Dendritic cell treated with granulocyte-macrophage colony-stimulating factor and Interleukin-4, amounts not matched to agents 40 ng/mL and 50 ng/mL, for 4 days (primary cell): ENCODE measurements at regions not wholly inside any gene's neighbourhood (a gene's known extent, or its start where the extent isn't known, plus 50 kb on each side); places are given as distances from the start of the nearest gene placed in this dataset.

Experiments used
- H3K27ac Mint-ChIP-seq: one replicate; pipeline ENCODE4 v1.8.0; 2022; ENCODE audit warnings: mild to moderate bottlenecking, mixed read lengths
- H3K27me3 Mint-ChIP-seq: one replicate; pipeline ENCODE4 v1.8.0; 2022; ENCODE audit warnings: mild to moderate bottlenecking, mixed read lengths
- H3K36me3 Mint-ChIP-seq: one replicate; pipeline ENCODE4 v1.8.0; 2022; ENCODE audit warnings: low read depth, mixed read lengths
- H3K4me1 Mint-ChIP-seq: one replicate; pipeline ENCODE4 v1.8.0; 2022; ENCODE audit warnings: low read depth, mixed read lengths
- H3K4me3 Mint-ChIP-seq: one replicate; pipeline ENCODE4 v1.8.0; 2022; ENCODE audit warnings: mild to moderate bottlenecking, moderate library complexity, mixed read lengths
- H3K9me3 Mint-ChIP-seq: one replicate; pipeline ENCODE4 v1.8.0; 2022; ENCODE audit warnings: mixed read lengths
- intact Hi-C: fragments of 100-400 bp; cut with micrococcal nuclease; formaldehyde crosslinking; loops from one replicate; pipeline ENCODE4 v1.15.0; 2022

DNA sequence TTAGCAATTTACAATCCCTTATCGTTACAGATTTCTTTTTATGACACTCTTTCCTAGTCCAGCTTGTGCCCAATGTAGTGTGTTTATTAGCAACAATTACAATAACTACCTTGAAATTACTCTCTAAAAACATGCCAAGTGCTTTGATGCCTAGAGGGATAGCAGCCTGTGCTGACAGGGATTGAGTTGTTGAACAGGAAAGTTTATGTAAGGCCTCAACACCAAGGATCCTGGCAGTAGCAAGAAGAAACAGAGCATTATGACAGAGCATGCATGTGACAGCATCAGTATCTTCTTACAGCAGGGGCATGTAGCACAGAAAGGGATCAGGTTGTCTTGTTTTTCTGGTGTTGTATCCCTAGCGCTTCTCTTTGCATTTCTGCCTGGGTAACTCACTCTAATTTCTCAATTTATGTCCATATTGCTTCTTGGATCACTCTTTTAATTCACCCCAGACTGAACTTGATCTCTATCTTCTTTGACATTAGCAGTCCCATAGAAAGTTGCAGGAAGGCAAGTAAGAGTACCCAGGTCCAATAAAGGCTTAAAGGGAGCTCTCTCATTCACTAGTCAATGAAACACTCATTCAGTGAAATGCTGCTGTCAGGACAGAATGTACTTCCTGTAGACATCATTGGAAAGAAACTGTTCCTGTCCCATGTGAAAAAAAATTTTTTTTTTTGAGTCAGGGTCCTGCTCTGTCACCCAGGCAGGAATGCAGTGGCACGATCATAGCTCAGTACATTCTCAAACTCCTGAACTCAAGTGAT lies 220.0 kb upstream of the GRIP1 start:
- Mint-ChIP-seq H3K9me3 (peaks cover 7% of the 10 kb centered on the region), H3K27ac (no peak overlapping the region), H3K4me1 (peaks cover 18% of the 10 kb centered on the region), H3K4me3 (no peak overlapping the region), H3K27me3 (no peaks in the 10 kb centered on the region), H3K36me3 (no peaks in the 10 kb centered on the region)
- intact Hi-C loops: no loop called here

DNA sequence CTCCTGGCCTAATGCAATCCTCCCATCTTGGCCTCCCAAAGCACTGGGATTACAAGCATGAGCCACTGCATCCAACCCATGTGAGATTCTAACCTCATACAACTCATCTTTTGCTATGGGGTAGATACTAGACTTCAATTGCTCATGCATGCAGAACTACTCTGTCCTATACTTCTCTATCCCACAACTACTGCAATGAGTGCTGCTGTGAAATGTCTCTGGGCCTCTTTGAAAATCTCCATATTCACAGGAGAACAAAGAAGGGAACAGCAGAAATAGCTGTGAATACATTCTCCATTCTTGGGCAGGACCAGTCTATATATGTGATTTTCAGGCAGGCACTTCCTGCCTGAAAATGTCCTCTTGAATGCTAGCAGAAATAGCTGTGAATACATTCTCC lies 220.7 kb upstream of the GRIP1 start:
- Mint-ChIP-seq H3K9me3 (peaks cover 7% of the 10 kb centered on the region), H3K4me1 (peaks cover 18% of the 10 kb centered on the region), H3K27ac (no peak overlapping the region), H3K27me3 (no peaks in the 10 kb centered on the region), H3K4me3 (no peak overlapping the region), H3K36me3 (no peaks in the 10 kb centered on the region)
- intact Hi-C loops: no loop called here

DNA sequence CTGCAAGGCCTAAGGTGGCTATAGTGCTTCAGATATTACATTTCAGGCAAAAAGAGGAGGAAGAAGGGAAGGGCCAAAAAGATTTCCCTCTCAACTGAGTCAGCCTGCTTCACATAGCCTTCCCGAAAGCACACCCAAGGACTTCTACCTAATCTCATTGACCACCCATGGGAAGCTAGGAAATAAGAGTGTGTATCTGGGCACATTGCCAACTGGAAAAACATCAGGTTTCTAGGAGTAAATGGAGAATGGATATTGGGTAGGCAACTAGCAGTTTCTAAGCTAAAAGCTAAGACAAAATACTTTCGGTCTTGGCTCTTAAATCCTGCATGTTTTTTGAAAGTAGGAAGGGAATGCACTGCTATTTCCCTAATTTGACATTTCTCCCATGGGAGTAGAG lies 221.7 kb upstream of the GRIP1 start:
- Mint-ChIP-seq H3K4me1 (peaks cover 18% of the 10 kb centered on the region), H3K27ac (no peak overlapping the region), H3K36me3 (no peaks in the 10 kb centered on the region), H3K9me3 (no peaks in the 10 kb centered on the region), H3K4me3 (no peak overlapping the region), H3K27me3 (no peaks in the 10 kb centered on the region)
- intact Hi-C loops: no loop called here

DNA sequence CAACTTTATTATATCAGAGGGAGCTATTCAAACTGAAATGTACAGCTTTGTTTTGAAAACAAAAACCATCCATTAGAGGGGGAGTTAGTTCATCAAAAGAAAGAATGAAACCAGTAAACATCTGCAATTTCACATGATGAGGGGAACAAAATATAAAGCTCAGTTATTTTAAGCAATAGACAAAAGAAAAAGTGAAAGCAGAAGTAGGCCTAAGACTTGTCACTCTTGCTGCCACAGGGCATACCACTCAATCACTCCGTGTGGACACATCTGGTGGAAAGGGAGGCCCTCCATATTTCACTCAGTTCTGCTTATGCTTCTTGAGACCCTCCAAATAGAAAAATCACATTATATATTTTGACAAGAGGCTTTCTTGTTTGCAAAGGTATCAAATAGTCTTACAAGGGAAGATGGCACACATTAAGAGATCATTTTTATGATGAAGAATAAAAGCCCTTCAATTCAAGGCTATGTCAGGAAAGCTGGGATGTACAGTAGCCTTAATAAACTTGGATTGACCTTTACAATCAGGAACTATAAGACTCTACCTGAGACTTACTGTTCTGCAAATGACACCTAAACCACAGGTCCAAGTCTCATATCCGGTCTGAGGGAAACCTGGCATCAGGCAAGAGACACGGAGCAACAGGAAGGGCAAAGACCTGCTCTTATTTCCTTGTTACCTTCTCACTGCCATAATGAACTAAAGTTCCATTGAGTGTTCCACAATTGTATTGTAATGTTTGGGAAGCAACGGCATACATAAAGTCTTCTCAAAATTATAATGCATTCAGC lies 222.5 kb upstream of the GRIP1 start:
- Mint-ChIP-seq H3K27me3 (no peaks in the 10 kb centered on the region), H3K9me3 (no peaks in the 10 kb centered on the region), H3K4me3 (no peak overlapping the region), H3K4me1 (peaks cover 13% of the 10 kb centered on the region), H3K36me3 (no peaks in the 10 kb centered on the region), H3K27ac (no peak overlapping the region)
- intact Hi-C loops: no loop called here

DNA sequence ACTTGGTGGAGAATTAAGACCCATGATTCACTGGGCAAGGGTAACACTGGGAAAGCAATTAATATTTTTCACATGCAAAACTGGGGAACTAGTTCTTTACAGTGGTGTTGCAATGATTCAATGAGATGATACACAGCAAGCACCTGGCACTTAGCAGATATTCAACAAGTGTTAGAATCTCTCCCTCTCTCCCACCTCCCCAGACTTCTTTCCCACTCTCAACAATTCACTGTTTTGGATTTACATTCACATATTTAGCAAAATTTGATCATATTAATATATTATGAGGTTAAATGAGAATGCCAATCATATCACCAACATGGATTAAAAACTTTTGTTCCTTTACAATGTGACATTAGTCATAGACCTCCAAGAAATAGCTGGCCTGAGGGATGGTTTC lies 223.1 kb upstream of the GRIP1 start:
- Mint-ChIP-seq H3K4me3 (no peak overlapping the region), H3K36me3 (no peaks in the 10 kb centered on the region), H3K9me3 (no peaks in the 10 kb centered on the region), H3K27me3 (no peaks in the 10 kb centered on the region), H3K4me1 (peaks cover 12% of the 10 kb centered on the region), H3K27ac (no peak overlapping the region)
- intact Hi-C loops: no loop called here

DNA sequence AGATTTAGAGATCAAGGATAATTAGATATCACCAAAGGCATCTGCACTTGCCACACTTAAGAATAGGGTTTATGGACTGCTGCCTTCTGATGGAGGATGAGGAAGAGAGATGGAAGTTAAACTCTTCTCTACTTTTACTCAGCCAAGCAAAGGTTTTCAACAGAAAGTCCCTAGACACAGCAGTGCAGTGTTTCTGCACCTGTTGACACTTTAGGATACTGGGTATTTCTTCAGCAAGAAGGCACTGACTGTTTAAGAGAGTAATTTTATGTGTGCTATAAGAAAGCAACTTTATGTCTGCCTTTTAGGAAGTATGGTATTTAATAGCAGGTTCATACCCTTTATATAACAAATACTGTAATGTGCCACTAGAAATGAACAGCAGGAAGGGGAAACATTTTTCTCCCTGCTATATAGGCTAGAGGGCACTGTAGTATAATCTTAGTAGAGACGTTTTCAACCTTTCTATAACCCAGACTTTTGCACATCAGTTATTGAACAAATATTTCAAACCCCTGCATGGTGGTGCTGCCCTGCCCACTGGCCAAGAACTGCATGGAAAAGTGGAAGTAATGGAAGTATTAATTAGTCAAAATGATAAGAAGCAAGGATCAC lies 225.0 kb upstream of the GRIP1 start:
- Mint-ChIP-seq H3K36me3 (no peaks in the 10 kb centered on the region), H3K27me3 (no peaks in the 10 kb centered on the region), H3K27ac (no peak overlapping the region), H3K4me3 (no peak overlapping the region), H3K9me3 (no peaks in the 10 kb centered on the region), H3K4me1 (peaks cover 12% of the 10 kb centered on the region)
- intact Hi-C loops: no loop called here

DNA sequence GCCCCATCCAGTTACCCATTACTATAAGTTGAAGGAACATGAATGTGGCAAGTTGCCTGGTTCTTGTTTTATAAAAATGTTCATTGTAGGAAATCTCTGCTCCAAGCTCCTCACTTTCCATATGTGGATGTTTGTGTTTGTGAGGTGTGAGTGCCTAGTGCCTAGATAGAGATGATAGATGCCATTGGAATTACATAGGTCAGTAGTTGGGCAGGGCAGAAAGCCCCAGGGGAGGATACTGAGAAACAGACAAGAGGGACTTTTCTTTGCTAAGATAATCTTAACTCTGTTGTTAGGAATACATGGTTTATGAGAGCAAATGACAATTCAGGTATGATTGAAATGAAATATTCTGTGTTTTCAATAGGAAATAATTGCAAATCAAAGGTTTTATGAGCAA lies 226.3 kb upstream of the GRIP1 start:
- intact Hi-C loops: no loop called here
- peaks cover 12% of the 10 kb centered on the region for H3K4me1 Mint-ChIP-seq
- no peak overlapping the region for H3K27ac Mint-ChIP-seq
- H3K27me3 Mint-ChIP-seq: no peaks in the 10 kb centered on the region
- no peaks in the 10 kb centered on the region for H3K9me3 Mint-ChIP-seq
- no peaks in the 10 kb centered on the region for H3K36me3 Mint-ChIP-seq
- no peak overlapping the region for H3K4me3 Mint-ChIP-seq

DNA sequence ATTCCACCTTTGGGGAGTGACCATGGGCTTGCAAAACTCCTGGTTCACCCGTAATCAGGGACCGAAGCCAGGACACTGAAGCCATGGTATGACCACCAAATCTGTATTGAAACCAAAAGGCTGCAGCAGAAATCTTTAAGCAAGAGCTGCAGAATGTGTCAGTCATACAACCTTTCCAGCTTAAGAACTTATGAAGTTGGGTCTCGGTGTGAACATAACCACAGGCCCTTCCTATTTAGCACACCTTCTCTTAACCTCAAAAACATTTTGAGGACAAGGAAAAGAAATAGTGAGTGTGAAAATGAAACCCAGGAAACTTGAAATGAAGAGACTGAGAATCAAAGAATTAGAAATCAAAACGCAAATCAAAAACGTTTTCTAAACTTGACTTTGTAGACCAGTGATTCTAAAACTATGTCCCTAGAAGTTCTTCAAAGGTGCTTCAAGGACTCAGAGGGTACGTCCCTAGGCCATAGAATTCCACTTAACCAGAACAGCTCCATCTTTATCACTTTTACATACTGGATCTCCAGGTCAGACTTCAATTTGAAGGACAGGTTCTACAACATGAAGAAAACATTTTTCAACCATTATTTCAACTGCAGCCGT lies 231.6 kb upstream of the GRIP1 start:
- intact Hi-C loops: no loop called here

DNA sequence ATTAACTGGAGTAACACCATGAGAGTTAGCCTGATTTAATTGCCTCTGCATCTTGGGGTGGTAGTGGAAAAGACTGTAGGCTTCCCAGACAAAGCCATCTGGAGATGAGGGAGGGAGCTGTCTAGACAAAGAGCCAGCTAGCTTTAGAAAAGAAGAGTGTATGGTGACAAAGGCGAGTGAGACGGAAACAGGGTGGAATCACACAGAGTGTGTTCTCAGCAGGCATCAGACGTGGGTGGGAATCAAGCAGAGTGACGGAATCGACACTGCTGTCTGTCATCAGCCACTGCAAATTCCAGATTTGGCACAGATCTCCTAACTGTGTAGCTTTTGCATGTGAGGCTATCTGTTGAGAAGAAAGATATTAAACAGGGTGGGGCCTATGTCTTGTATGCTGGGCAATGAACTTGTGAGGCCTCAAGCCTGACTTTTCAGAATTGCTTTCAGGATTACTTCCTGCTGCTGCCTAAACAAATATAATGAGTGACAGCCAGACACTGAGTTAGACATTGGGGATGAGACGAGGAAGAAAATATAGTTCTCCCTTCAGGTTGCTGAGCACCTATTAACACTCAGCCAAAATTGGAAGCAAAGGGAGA lies 236.5 kb upstream of the GRIP1 start:
- no peaks in the 10 kb centered on the region for H3K4me1 Mint-ChIP-seq
- no peak overlapping the region for H3K27ac Mint-ChIP-seq
- H3K27me3 Mint-ChIP-seq: no peaks in the 10 kb centered on the region
- H3K9me3 Mint-ChIP-seq: no peaks in the 10 kb centered on the region
- no peaks in the 10 kb centered on the region for H3K36me3 Mint-ChIP-seq
- no peak overlapping the region for H3K4me3 Mint-ChIP-seq
- intact Hi-C loops: no loop called here

More for the DNA sequence above, 231.6 kb upstream of the GRIP1 start:
- Mint-ChIP-seq H3K4me1 (no peaks in the 10 kb centered on the region), H3K4me3 (no peak overlapping the region), H3K9me3 (no peaks in the 10 kb centered on the region), H3K27ac (no peak overlapping the region), H3K36me3 (no peaks in the 10 kb centered on the region), H3K27me3 (no peaks in the 10 kb centered on the region)

DNA sequence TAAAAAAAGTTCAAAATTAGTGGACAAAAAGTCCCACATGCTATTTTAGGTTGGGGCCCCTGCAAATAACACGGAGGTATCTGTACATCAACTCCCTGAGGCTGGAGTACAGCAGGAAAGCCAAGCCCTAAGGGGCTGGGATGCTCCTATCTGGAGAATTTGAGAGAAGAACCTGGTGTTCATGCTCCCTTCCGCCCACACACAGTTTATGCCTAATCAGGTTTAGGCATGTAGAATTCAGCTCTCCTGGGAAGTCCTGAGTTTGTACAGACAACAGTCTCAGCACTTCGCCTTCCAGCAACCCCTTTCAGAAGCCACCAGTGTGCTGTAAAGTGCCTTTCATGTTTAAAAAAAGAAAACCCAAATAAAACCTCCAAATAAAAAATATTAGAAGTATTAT lies 237.3 kb upstream of the GRIP1 start:
- Mint-ChIP-seq H3K36me3 (no peaks in the 10 kb centered on the region), H3K4me3 (no peak overlapping the region), H3K9me3 (no peaks in the 10 kb centered on the region), H3K27me3 (no peaks in the 10 kb centered on the region), H3K4me1 (no peaks in the 10 kb centered on the region), H3K27ac (no peak overlapping the region)
- intact Hi-C loops: no loop called here

DNA sequence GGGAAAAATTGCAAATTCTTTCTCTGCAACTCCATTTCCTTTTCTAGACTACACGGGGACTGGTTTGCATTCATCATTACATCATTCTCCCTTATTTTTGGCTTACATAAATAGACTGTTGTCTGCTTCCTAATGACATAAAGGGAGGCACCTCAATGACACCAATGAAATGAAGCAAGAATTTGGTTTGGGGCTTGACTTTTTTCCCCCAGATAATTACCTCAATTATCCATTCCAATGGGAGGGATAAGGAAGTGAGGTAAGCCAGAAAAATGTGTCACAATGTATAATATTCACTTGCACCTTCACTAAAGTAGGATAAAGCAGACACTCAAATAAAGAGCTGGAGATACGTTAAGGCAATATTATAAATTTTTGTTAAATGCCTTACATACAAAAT lies 240.6 kb upstream of the GRIP1 start:
- intact Hi-C loops: no loop called here
- H3K27ac Mint-ChIP-seq: no peak overlapping the region
- no peaks in the 10 kb centered on the region for H3K9me3 Mint-ChIP-seq
- H3K4me1 Mint-ChIP-seq: no peaks in the 10 kb centered on the region
- H3K27me3 Mint-ChIP-seq: no peaks in the 10 kb centered on the region
- H3K4me3 Mint-ChIP-seq: no peak overlapping the region
- no peaks in the 10 kb centered on the region for H3K36me3 Mint-ChIP-seq

DNA sequence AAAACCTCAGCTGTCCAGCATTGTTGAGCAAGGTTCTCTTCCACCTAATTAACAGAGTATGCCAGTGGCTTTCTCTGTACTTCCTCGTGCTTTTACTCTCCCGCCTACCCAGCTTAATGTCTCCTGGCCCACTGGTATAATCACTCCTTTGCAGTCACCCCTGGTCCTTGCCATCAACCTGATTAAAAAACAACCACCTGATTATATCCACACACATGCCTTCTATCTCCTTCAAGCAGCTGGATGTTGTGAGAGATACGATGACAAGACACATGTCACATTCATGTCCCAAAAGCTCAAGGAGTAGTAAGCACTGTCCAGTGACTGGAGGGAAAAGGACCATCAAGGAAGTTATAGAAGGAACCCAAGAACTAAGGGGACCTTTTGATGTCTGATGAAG lies 241.3 kb upstream of the GRIP1 start:
- H3K27ac Mint-ChIP-seq: no peak overlapping the region
- intact Hi-C loops: no loop called here

DNA sequence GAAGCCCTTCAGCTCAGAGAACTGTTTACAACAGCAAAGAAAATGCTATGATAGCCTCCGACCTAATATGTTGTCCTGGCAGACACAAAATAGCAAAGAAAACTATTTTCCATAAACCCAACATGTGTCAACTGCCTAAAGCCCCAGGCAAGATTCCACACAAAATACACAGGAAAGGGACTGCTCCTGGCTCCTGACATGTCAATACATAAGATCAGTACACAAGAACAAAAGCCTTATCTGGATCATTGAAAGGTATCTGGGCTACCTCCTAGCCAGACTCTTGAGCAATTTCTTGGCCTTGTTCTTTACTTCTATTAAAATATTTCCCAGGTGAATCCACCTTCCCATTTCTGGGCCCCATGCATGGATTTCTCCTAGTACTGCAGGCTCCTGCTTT lies 242.3 kb upstream of the GRIP1 start:
- Mint-ChIP-seq H3K27ac (no peak overlapping the region), H3K4me3 (no peak overlapping the region)
- intact Hi-C loops: no loop called here

More for the DNA sequence above, 241.3 kb upstream of the GRIP1 start:
- H3K9me3 Mint-ChIP-seq: no peaks in the 10 kb centered on the region
- H3K4me3 Mint-ChIP-seq: no peak overlapping the region
- H3K27me3 Mint-ChIP-seq: no peaks in the 10 kb centered on the region
- no peaks in the 10 kb centered on the region for H3K4me1 Mint-ChIP-seq
- H3K36me3 Mint-ChIP-seq: no peaks in the 10 kb centered on the region

DNA sequence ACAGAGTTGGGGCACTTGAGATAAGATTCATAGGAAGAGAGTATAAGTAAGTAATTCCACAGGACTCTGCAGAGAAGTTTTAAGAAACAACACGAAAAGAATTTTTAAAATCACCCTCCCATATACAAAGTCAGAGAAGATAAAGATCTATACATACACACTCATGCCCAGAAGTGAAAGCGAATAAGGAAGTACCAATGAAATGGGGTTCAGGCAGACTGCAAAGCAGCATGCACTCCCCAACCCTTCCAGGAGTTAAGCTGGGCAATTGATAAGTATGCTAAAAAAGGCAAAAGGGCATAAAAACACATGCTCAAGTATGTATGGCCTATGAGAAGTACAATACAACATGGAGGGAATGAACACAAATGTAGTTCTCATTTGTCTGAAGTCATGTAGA lies 246.2 kb upstream of the GRIP1 start:
- Mint-ChIP-seq H3K4me1 (no peaks in the 10 kb centered on the region), H3K27ac (no peak overlapping the region), H3K9me3 (no peaks in the 10 kb centered on the region), H3K27me3 (no peaks in the 10 kb centered on the region), H3K4me3 (no peak overlapping the region), H3K36me3 (no peaks in the 10 kb centered on the region)
- intact Hi-C loops: no loop called here

More for the DNA sequence above, 242.3 kb upstream of the GRIP1 start:
- no peaks in the 10 kb centered on the region for H3K9me3 Mint-ChIP-seq
- H3K27me3 Mint-ChIP-seq: no peaks in the 10 kb centered on the region
- H3K36me3 Mint-ChIP-seq: no peaks in the 10 kb centered on the region
- no peaks in the 10 kb centered on the region for H3K4me1 Mint-ChIP-seq
